ENCODE measurements at regions not wholly inside any gene's neighbourhood (a gene's known extent, or its start where the extent isn't known, plus 50 kb on each side); places are given as distances from the start of the nearest gene placed in this dataset.

DNA sequence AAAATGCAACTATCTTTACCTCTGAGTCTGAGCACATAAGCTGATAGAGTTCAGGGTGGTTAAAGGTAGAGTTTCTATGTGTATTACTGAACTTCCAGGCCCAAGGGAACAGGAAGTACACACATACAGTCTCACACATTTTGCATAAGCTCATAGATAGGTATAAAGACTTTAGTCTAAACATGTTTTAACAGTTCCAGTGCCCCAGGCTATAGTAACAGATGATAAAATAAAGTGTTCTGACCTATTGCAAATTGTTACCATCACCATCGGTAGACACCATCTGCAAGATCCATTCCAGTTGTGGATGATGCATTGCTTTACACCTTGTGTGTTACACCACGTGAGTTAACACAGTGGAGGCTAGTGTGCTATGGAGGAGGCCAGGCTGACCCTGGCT lies 95.8 kb downstream of the TMEM174 start:
- TF ChIP-seq, protein P1, sequence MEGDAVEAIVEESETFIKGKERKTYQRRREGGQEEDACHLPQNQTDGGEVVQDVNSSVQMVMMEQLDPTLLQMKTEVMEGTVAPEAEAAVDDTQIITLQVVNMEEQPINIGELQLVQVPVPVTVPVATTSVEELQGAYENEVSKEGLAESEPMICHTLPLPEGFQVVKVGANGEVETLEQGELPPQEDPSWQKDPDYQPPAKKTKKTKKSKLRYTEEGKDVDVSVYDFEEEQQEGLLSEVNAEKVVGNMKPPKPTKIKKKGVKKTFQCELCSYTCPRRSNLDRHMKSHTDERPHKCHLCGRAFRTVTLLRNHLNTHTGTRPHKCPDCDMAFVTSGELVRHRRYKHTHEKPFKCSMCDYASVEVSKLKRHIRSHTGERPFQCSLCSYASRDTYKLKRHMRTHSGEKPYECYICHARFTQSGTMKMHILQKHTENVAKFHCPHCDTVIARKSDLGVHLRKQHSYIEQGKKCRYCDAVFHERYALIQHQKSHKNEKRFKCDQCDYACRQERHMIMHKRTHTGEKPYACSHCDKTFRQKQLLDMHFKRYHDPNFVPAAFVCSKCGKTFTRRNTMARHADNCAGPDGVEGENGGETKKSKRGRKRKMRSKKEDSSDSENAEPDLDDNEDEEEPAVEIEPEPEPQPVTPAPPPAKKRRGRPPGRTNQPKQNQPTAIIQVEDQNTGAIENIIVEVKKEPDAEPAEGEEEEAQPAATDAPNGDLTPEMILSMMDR (optimal IDR thresholded peaks at IDR 0.05 in 1 of 3, IDR thresholded peaks at IDR 0.05 in 1 of 3, conservative IDR thresholded peaks at IDR 0.05 in 1 of 3; ENCODE audit: extremely low read depth in 1 of 3, insufficient read depth in 2 of 3, low read length in 3 of 3), result no peak
- TF ChIP-seq EZH2 (IDR thresholded peaks at IDR 0.05; ENCODE audit: low read length), result no peak
